Spleen (tissue), 7 donors: ENCODE measurements at regions not wholly inside any gene's neighbourhood (a gene's known extent, or its start where the extent isn't known, plus 50 kb on each side); places are given as distances from the start of the nearest gene placed in this dataset.

ENCODE experiments used
- CTCF ChIP-seq, 11 experiments: fragments of 200-600 bp in 7 of 11; fragments of 450-650 bp in 4 of 11; sonication (generic) in 4 of 11; IDR thresholded peaks in 8 of 11; conservative IDR thresholded peaks in 3 of 11; 1 replicate in 7 of 11; 2 replicates in 4 of 11; pipeline versions ENCODE4 v1.4.0 to v1.8.0; 2016 to 2021; ENCODE audit warnings: antibody characterized with exemption in 11 of 11, inconsistent platforms in 4 of 11, mild to moderate bottlenecking in 1 of 11
- POLR2AphosphoS5 ChIP-seq, 3 donors: sonication (generic); formaldehyde crosslinking; IDR thresholded peaks; one replicate each; pipeline ENCODE4 v1.5.1; 2017; ENCODE audit warnings: antibody characterized with exemption in 3 of 3
- donor health status: DM: no; HTN: no; CAD: no; lungs with moderate emphysema.
- donor health status: DM: no; HTN: no; CAD: no.
- donor health status: DM: no; HTN: no; CAD: no.

- no peak for TF ChIP-seq CTCF (IDR thresholded peaks at IDR 0.05 in 8 of 11, conservative IDR thresholded peaks at IDR 0.05 in 3 of 11)
- no peak for TF ChIP-seq POLR2AphosphoS5 (IDR thresholded peaks at IDR 0.05)
These were observed 214.0 kb downstream of the ATG4C start for GRCh38 chr1:62997884-62998283.
